B cell (primary cell): ENCODE measurements at regions not wholly inside any gene's neighbourhood (a gene's known extent, or its start where the extent isn't known, plus 50 kb on each side); places are given as distances from the start of the nearest gene placed in this dataset.

Experiments used
- ATAC-seq: fragments of 200-7000 bp; cut with Tn5 transposase; one replicate; pipeline ENCODE4 v1.10.0; 2021; ENCODE audit warnings: low read depth, mild to moderate bottlenecking, moderate number of reproducible peaks, moderate library complexity
- CTCF ChIA-PET: fragments of 350-600 bp; sonication (Branson Sonifier 250); formaldehyde crosslinking; loops from one replicate; lab custom pipeline; 2021; ENCODE audit warnings: antibody characterized with exemption, inconsistent platforms; lab: Charles Lee
- POLR2A ChIA-PET: fragments of 350-600 bp; sonication (Branson Sonifier 250); formaldehyde crosslinking; loops from one replicate; lab custom pipeline; 2021; ENCODE audit warnings: antibody characterized with exemption; lab: Charles Lee
- DNase-seq: peaks from one replicate; pipeline ENCODE4 v3.0.0; 2013
- H2AFZ ChIP-seq: 2 replicates; pipeline ENCODE4 v1.6.1; 2012; ENCODE audit warnings: mild to moderate bottlenecking, low read depth, low read length; ENCODE audit not compliant: insufficient read depth, poor library complexity, severe bottlenecking
- H3K27ac ChIP-seq, 2 donors: 1 replicate in 1 of 2; 2 replicates in 1 of 2; pipeline ENCODE4 v1.5.1; 2012 to 2013; ENCODE audit warnings: low read length in 2 of 2, mild to moderate bottlenecking in 2 of 2, moderate library complexity in 1 of 2
- H3K27me3 ChIP-seq, 4 experiments: fragments of 200-600 bp in 1 of 4; sonication (generic) in 1 of 4; replicated peaks in 1 of 4; 1 replicate in 2 of 4; 2 replicates in 2 of 4; pipeline versions ENCODE4 v1.6.1 to v1.7.0; 2013 to 2016; ENCODE audit warnings: low read length in 3 of 4, mild to moderate bottlenecking in 2 of 4, mixed read lengths in 1 of 4, moderate library complexity in 1 of 4; ENCODE audit not compliant: insufficient read depth in 4 of 4, control insufficient read depth in 3 of 4; ENCODE audit errors: control extremely low read depth in 1 of 4
- H3K36me3 ChIP-seq, 2 experiments: replicated peaks in 1 of 2; 1 replicate in 1 of 2; 2 replicates in 1 of 2; pipeline versions ENCODE4 v1.6.1 to v1.7.1; 2013; ENCODE audit warnings: low read length in 1 of 2; ENCODE audit not compliant: insufficient read depth in 2 of 2, control insufficient read depth in 1 of 2; ENCODE audit errors: control extremely low read depth in 1 of 2, extremely low read depth in 1 of 2
- H3K4me1 ChIP-seq, 2 donors: fragments of 200-600 bp in 1 of 2; sonication (generic) in 1 of 2; 1 replicate in 1 of 2; 2 replicates in 1 of 2; pipeline versions ENCODE4 v1.5.1 to v1.6.1; 2013 to 2017; ENCODE audit warnings: low read length in 2 of 2; ENCODE audit not compliant: control insufficient read depth in 2 of 2, insufficient read depth in 2 of 2
- H3K4me2 ChIP-seq: replicated peaks from 2 replicates; pipeline ENCODE3; 2012; ENCODE audit warnings: mild to moderate bottlenecking, low read depth, low read length; ENCODE audit not compliant: poor library complexity, severe bottlenecking
- H3K4me3 ChIP-seq, 5 experiments: fragments of 200-600 bp in 1 of 5; sonication (generic) in 1 of 5; 1 replicate in 3 of 5; 2 replicates in 2 of 5; pipeline versions ENCODE4 v1.5.1 to v1.7.0; 2011 to 2016; ENCODE audit warnings: low read length in 4 of 5, mild to moderate bottlenecking in 4 of 5, low read depth in 2 of 5, control low read depth in 1 of 5, moderate library complexity in 1 of 5; ENCODE audit not compliant: insufficient read depth in 1 of 5; ENCODE audit errors: control extremely low read depth in 1 of 5, extremely low read depth in 1 of 5
- H3K79me2 ChIP-seq: fragments of 200-600 bp; sonication (generic); one replicate; pipeline ENCODE4 v1.6.0; 2016; ENCODE audit warnings: low read length; ENCODE audit not compliant: control insufficient read depth, insufficient read depth
- H3K9ac ChIP-seq: fragments of 200-600 bp; sonication (generic); 2 replicates; pipeline ENCODE4 v1.6.1; 2017; ENCODE audit warnings: mild to moderate bottlenecking, low read length, moderate library complexity
- H3K9me3 ChIP-seq, 3 donors: one replicate each; pipeline versions ENCODE4 v1.6.1 to v1.7.1; 2013; ENCODE audit warnings: low read length in 2 of 3; ENCODE audit not compliant: control insufficient read depth in 2 of 3, insufficient read depth in 1 of 3; ENCODE audit errors: control extremely low read depth in 1 of 3
- H4K20me1 ChIP-seq: 2 replicates; pipeline ENCODE4 v1.6.0; 2012; ENCODE audit warnings: mild to moderate bottlenecking, low read length; ENCODE audit not compliant: insufficient read depth, control insufficient read depth, poor library complexity, severe bottlenecking
- H3K27ac Mint-ChIP-seq: one replicate; pipeline ENCODE4 v1.8.0; 2021; ENCODE audit warnings: mixed read lengths
- H3K27me3 Mint-ChIP-seq: one replicate; pipeline ENCODE4 v1.8.0; 2021; ENCODE audit warnings: mixed read lengths
- H3K4me1 Mint-ChIP-seq: one replicate; pipeline ENCODE4 v1.8.0; 2021; ENCODE audit warnings: mixed read lengths
- H3K4me3 Mint-ChIP-seq: one replicate; pipeline ENCODE4 v1.8.0; 2021; ENCODE audit warnings: mixed read lengths
- H3K9me3 Mint-ChIP-seq: one replicate; pipeline ENCODE4 v1.8.0; 2022; ENCODE audit warnings: mixed read lengths; ENCODE audit not compliant: insufficient read depth
- CTCF ChIP-seq: fragments of 200-600 bp; IDR thresholded peaks from one replicate; pipeline ENCODE4 v1.8.0; 2022; ENCODE audit warnings: antibody characterized with exemption, mild to moderate bottlenecking
- EZH2 ChIP-seq: IDR thresholded peaks from 2 replicates; pipeline ENCODE4 v1.6.1; 2012; ENCODE audit warnings: borderline replicate concordance, low read depth, mild to moderate bottlenecking, moderate library complexity, low read length; ENCODE audit not compliant: insufficient read depth, poor library complexity, severe bottlenecking
- WGBS: methylation state at CpG from one replicate; pipeline ENCODE4 v1.1.5; 2013; ENCODE audit warnings: missing lambda C conversion rate; ENCODE audit not compliant: insufficient coverage; 5-methylcytosine and 5-hydroxymethylcytosine counted together
- intact Hi-C: fragments of 100-400 bp; cut with micrococcal nuclease; formaldehyde crosslinking; loops from one replicate; pipeline ENCODE4 v1.10.0; 2022

GRCh38 chr2:116513991-116514390 lies 1300.5 kb upstream of the DDX18 start:
- no peak overlapping the region for H3K4me3 ChIP-seq
- Mint-ChIP-seq H3K4me3 (no peak overlapping the region), H3K9me3 (no peaks in the 10 kb centered on the region), H3K27ac (no peak overlapping the region), H3K4me1 (no peaks in the 10 kb centered on the region), H3K27me3 (no peaks in the 10 kb centered on the region)
- intact Hi-C loops, result no loop called here
- H3K4me1 ChIP-seq, result no peaks in the 10 kb centered on the region
- no peak overlapping the region for H3K9ac ChIP-seq
- POLR2A ChIA-PET, result no interaction called here
- CTCF ChIA-PET, result no interaction called here
- DNase-seq (no peak), ATAC-seq (no peak)
- H2AFZ ChIP-seq, result no peak overlapping the region
- no CpG with 5 or more reads among the region's 3 CpGs for WGBS
- peaks cover 0 to 8% (median 0%) of the 10 kb centered on the region in 3 donors for H3K9me3 ChIP-seq
- H3K79me2 ChIP-seq, result no peaks in the 10 kb centered on the region
- H4K20me1 ChIP-seq, result no peaks in the 10 kb centered on the region
- TF ChIP-seq CTCF, result no peak
- TF ChIP-seq EZH2, result no peak
- no peak overlapping the region for H3K27ac ChIP-seq
- no peaks in the 10 kb centered on the region for H3K27me3 ChIP-seq
- H3K36me3 ChIP-seq, result no peaks in the 10 kb centered on the region
- no peak overlapping the region for H3K4me2 ChIP-seq

GRCh38 chr2:116517936-116518335 lies 1296.6 kb upstream of the DDX18 start:
- Mint-ChIP-seq H3K9me3 (peaks cover 5% of the 10 kb centered on the region), H3K27me3 (no peaks in the 10 kb centered on the region), H3K4me3 (no peak overlapping the region), H3K27ac (no peak overlapping the region), H3K4me1 (no peaks in the 10 kb centered on the region)
- Histone ChIP-seq H4K20me1 (no peaks in the 10 kb centered on the region), H3K4me2 (no peak overlapping the region), H3K9ac (no peak overlapping the region), H3K4me3 (no peak overlapping the region), H3K79me2 (no peaks in the 10 kb centered on the region), H3K27ac (no peak overlapping the region), H3K9me3 (no peaks in the 10 kb centered on the region), H3K4me1 (no peaks in the 10 kb centered on the region), H2AFZ (no peak overlapping the region), H3K27me3 (no peaks in the 10 kb centered on the region), H3K36me3 (no peaks in the 10 kb centered on the region)
- CTCF ChIA-PET, result no interaction called here
- no CpG with 5 or more reads among the region's 1 CpG for WGBS
- intact Hi-C loops, result no loop called here
- no peak for TF ChIP-seq EZH2
- TF ChIP-seq CTCF, result no peak
- no peak for DNase-seq
- POLR2A ChIA-PET, result no interaction called here
- no peak for ATAC-seq
